Stimulated activated CD4-positive, alpha-beta T cell treated with anti-CD3 and anti-CD28 coated beads, Interleukin-1b, Interleukin-23, amount 100 ng/mL, for 1 hour (primary cell): ENCODE measurements at regions not wholly inside any gene's neighbourhood (a gene's known extent, or its start where the extent isn't known, plus 50 kb on each side); places are given as distances from the start of the nearest gene placed in this dataset.
"Not testable (repeated sequence)": the region's sequence is repeated elsewhere in the genome, so short reads cannot be mapped to it uniquely, and the experiment has no call there.

ENCODE experiments used
- DNase-seq, 2 donors: peaks; one replicate each; pipeline ENCODE4 v3.0.0-alpha.2; 2020; ENCODE audit warnings: low read depth in 2 of 2

DNA sequence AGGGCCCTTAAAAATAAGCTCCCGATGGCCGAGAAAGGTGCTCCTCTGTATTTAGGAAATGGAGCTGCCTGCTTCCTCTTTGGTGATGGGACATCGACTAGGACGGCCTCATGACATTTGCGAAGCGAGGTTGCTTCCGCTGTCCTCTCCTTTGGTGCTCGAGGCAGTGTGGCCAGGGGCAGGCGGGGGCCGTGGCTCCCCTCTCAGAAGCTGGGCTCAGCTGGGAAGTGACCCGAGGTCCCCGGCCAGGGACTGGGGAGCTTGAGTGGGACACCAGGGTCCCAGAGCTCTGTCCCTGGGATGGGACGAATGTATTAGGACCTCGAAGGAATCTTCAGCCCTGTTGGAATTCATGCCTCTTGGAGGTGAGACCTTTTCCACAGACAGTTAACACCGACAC, 151.1 kb downstream of the CTTN start:
- DNase-seq = no peak

GRCh38 chr11:70549796-70550195, 151.5 kb downstream of the CTTN start:
- DNase-seq = no peak

GRCh38 chr11:70550456-70551195, 152.3 kb downstream of the CTTN start:
- DNase-seq = no peak

DNA sequence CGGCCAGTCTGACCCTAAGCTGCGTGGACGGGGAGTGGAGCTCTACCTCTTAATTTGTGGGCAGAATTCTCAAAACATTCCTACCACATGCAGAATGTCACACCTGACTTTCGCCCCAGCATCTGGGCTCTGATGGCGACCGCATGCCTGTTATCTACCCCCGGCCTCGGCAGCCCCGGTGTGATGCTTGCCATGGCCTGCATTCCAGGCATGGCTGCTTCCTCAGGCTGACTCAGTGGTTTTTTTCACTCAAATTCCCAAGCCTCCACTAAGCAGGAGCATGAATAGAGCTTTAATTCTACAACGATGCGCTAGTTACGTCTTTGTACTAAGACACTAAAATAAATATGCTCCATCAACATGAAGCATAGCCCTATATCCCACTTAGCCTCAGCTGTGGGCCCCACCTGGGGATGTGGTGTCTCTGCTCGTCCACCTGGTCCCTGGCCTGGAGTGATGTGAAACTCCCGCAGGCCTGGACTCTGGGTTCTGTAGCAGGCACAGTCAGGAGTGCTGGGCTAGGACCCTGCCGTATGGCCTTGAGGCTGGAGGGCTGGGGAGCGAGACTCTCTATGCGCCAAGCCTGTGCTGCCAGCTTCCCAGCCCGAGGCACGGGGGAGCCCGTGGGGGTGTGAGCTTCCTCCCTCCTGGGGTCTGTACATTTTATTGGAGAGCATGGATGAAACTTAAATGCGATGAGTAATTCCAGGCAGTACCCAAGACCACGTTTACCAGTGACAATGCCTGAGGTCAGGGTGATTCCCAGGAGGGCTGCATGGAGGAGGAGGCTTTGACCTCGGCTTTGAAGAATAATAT, 153.2 kb downstream of the CTTN start:
- no peak for DNase-seq

DNA sequence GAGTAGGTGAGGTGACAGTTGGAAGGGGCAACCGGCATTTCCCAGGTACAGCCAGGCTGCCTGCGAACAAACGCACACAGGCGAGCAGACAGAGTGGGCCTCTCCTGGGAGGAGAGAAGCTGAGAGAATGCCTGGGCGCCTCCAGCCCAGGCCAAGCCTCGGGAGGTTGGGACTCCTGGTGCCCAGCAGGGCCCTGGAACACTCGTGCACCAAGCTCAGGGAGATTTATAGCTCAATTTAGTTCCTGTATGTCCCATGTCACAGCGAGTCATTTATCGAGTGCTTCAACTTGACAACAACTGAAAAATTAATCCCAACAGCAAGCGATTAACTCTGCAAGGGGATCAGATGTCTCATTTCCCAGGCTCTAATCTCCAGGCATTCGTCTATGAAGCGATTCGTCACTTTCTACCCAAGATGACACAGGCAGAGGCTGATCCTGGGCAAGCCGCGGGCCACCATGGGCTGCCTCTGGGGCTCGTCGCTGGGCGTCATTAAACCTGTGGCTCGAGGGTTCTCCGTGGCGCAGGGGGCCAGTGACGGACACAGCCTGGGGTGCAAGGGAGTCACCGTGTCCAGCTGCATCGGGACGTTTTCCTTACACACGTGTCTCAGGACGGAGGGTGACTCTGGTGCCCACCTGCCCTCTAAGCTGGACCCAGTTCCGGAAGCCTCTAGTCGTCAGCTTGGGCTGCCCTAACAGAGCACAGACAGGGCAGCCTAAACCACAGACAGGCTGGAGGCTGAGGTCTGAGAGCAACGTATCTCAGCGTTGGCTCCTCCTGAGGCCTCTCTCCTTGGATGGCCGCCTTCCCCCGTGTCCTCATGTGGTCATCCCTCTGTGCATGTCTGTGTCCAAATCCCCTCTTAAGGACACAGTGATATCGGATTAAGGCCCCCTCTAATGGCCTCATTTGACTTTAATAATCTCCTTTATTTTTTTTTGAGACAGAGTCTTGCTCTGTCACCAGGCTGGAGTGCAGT, 154.1 kb downstream of the CTTN start:
- DNase-seq = no peak

- DNase-seq = no peak
Measured at GRCh38 chr11:70555078-70555477, 156.7 kb downstream of the CTTN start.

GRCh38 chr11:70556884-70557741, 158.8 kb downstream of the CTTN start:
- no peak for DNase-seq

DNA sequence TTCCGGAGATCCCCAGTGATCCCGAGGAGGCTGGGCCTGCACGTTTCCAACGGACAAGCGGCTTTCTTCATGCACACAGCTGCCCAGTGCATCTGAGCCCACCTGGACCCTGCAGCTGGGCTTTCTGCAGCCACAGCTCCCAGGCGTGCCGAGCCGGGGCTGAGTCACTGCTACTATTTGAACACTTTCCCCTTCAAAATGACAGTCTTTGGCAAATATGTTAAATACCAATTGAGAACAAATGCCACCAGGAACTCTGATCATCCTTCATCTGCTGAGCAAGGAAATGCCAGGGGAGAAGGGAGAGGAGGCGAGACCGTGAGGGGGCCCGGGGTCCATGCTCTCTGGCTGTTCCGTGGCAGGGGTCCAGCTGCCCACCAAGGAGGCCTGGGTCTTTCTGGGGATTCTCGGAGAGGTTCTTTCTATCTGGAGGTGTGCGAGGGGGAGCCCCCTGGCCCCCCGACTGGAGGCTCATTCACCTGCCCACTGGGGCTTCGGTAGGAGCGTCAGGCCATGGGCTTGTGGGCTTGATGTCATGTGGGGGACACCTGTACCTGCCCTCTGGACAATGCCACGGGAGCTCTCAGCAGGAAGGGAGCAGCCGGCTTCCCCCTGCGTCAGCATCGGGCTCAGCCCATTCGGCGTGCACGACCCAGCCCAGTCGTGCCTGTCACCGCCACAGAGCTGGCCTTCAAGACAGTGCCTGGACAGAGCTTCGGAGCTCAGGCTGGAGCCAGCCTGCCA, 159.6 kb downstream of the CTTN start:
- no peak for DNase-seq

- no peak for DNase-seq
Measured at GRCh38 chr11:70558681-70559080, 160.4 kb downstream of the CTTN start.

DNA sequence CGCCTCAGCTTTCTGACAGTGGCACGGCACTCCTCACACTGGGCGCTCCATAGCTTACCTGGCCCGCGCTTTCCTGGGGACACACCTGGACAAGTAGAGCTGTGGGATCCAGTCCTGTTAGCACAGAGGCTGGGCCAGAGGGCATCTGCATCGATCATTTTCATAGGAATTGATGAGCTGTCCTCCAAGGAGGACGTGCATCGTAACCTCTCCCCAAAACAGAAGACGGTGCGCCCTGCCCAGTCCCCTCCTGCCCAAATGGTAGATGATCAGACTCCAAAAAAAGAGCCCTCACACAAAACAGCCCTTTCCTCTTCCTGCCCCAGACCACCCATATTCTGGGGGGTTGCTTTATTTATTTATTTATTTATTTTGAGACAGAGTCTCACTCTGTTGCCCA, 161.2 kb downstream of the CTTN start:
- no peak for DNase-seq

DNA sequence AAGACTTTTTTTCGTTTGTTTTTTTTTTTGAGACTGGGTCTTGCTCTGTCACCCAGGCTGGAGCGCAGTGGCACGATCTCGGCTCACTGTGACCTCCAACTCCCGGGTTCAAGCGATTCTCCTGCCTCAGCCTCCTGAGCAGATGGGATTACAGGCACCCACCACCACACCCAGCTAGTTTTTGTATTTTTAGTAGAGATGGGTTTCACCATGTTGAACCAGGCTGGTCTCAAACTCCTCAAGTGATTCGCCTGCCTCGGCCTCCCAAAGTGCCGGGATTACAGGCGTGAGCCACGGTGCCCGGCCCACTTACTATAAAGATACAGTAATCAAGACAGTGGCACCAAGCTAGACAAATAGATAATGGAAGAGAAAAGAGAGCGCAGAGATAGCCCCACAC, 162.3 kb downstream of the CTTN start:
- DNase-seq = not testable (repeated sequence)

DNA sequence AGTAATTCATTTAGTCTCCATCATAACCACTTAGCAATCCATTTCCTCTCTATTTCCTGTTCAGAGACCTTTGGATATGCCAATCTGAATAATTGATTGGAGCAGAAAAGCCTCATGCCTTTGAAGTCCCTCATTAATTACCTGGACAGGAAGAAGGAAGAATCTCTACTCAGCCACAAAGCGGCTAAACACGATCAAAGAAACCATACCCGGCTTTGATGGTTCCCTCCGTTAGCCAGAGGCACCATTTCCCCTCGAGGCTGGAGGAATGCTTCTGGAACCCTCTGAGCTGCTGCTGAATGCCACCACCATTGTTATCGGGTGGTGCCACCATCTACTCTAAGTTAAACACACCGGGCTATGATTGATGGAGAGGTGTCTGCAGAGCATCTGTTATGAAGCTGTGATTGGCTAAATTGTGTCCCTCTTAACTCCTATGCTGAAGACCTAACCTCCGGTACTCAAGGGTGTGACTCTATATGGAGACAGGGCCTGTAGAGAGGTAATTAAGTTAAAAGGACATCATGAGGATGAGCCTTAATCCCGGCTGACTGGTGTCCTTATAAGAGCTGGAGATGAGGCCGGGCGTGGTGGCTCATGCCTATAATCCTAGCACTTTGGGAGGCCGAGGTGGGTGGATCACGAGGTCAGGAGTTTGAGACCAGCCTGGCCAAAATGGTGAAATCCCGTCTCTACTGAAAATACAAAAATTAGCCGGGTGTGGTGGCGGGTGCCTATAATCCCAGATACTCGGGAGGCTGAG, 168.6 kb downstream of the CTTN start:
- no peak for DNase-seq

DNA sequence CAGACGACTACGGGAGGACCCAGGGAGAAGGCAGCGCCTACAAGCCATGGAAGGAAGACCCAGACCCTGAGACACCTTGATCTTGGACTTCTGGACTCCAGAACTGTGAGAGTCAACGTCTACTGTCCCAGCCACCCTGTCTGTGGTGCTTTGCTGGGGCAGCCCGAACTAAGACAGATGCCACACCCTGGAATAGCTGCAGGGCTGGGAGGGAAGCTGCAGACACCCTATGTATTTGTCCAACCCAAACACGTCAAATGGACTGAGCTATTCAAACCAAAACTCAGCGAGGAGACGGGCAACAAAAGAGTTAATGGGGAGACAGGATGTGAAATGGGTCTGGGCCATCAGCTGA, 169.3 kb downstream of the CTTN start:
- DNase-seq = no peak

DNA sequence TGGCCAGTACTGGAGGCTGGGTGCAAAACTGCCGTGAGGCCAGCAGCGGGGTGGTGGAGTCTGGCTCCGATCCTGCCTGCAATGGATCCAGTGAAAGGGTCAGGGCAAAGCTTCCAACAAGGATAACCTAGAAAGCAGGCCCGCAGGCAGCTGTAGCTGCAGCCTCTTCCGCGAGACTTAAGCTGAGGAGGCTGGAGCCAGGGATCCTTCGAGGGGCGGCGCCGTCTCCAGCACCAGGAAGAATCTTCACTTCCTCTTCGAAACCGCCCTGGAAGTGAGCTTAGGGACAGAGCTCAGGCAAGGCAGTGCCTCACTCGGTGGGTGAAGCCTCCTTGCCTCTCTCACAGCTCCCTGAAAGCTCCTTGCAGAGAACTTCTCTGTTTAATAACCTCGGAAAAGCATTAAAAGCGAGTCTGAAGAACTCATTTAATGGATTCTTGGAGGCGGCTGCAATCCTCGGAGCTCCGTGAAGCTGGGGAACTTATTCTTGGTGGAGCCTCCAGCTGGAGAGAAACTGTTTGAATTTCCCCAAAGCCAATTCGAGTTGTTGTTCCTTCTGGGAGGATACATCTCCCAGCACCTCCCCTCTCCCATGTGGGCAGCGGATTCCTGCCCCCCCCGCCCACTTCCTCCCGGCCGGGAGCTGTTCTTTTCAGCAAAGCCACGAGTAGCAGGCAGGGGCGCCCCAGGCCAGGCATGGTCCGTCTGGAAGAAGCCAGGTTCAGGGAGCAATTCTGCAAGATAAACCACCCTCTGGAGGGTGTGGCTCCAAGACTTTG, 169.9 kb downstream of the CTTN start:
- DNase-seq = no peak

- no peak for DNase-seq
Measured at GRCh38 chr11:70568814-70569617, 170.7 kb downstream of the CTTN start.

GRCh38 chr11:70569618-70569890, 171.2 kb downstream of the CTTN start:
- DNase-seq = no peak

DNA sequence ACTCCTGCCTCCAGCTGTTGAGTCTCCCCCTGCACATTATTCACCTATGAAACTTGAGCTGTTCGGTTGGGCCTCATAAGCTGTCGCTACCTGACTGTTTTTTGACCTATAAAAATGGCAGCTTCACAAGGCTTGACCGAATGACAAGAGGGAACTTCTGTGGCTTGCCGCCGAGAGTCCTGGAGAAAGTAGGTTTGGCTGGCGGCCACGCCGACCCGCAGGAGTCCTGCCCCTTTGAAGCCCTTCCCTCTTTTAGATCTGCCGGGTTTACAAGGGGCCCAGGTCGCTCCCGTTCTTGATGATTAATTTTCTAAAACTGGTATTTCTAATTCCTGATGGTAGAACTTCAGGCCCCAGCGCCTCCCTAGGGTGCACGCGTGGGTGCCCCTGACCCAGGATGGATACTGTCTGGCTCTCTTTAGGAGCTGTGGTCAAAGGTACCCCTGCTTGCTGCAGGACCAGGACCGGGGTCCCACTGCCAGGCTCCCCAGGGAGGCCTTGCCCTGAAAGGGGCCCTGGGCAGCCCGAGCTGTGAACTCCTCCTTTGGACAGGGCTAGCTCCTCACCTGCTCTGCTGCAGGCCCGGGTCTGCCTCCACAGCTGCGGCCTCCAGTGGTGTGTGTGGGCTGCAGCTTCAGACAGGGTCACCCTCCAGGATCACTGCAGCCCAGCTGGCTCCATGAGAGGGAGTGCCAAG, 171.8 kb downstream of the CTTN start:
- DNase-seq = no peak
